ENCODE measurements at regions not wholly inside any gene's neighbourhood (a gene's known extent, or its start where the extent isn't known, plus 50 kb on each side); places are given as distances from the start of the nearest gene placed in this dataset.

GRCh38 chr11:131299598-131300438 is 70.6 kb upstream of the NTM start:
- Histone ChIP-seq H3K9me3 (no peaks in the 10 kb centered on the region), H3K36me3 (no peaks in the 10 kb centered on the region), H3K4me1 (no peaks in the 10 kb centered on the region), H3K27me3 (peaks cover 0 to 8% of the 10 kb centered on the region in 2 donors), H3K27ac (no peak overlapping the region), H3K4me3 (no peak overlapping the region)
- no peak for TF ChIP-seq POLR2A (IDR thresholded peaks at IDR 0.05)
- TF ChIP-seq CTCF (IDR thresholded peaks at IDR 0.05) = no peak
- TF ChIP-seq EP300 (IDR thresholded peaks at IDR 0.05) = no peak
- 50 to 55% methylated on average over 13 of the region's 13 CpGs for WGBS, 2 donors
- DNase-seq (ENCODE audit: low spot score in 2 of 2) = no peak

- no peak for DNase-seq (ENCODE audit: low spot score in 2 of 2)
- Histone ChIP-seq H3K27ac (no peak overlapping the region), H3K4me1 (no peaks in the 10 kb centered on the region), H3K36me3 (no peaks in the 10 kb centered on the region), H3K9me3 (no peaks in the 10 kb centered on the region), H3K4me3 (no peak overlapping the region), H3K27me3 (peaks cover 0 to 8% of the 10 kb centered on the region in 2 donors)
- 39% methylated on average over 10 of the region's 10 CpGs for WGBS, 2 donors
- TF ChIP-seq POLR2A (IDR thresholded peaks at IDR 0.05) (no peak), EP300 (IDR thresholded peaks at IDR 0.05) (no peak), CTCF (IDR thresholded peaks at IDR 0.05) (no peak)
These were observed 70.0 kb upstream of the NTM start for GRCh38 chr11:131300439-131300717.

- TF ChIP-seq POLR2A (IDR thresholded peaks at IDR 0.05) = no peak
- no peak overlapping the region for H3K27ac ChIP-seq
- no peaks in the 10 kb centered on the region for H3K4me1 ChIP-seq
- peaks cover 0 to 8% of the 10 kb centered on the region in 2 donors for H3K27me3 ChIP-seq
- 73 to 74% methylated on average over 5 of the region's 5 CpGs for WGBS, 2 donors
- DNase-seq (ENCODE audit: low spot score in 2 of 2) = no peak
- H3K36me3 ChIP-seq = no peaks in the 10 kb centered on the region
- H3K4me3 ChIP-seq = no peak overlapping the region
- H3K9me3 ChIP-seq = no peaks in the 10 kb centered on the region
These were observed 69.1 kb upstream of the NTM start for GRCh38 chr11:131301306-131301705.

GRCh38 chr11:131302836-131303235 is 67.6 kb upstream of the NTM start:
- H3K4me3 ChIP-seq = no peak overlapping the region
- H3K9me3 ChIP-seq = no peaks in the 10 kb centered on the region
- TF ChIP-seq CTCF (IDR thresholded peaks at IDR 0.05) = no peak
- TF ChIP-seq EP300 (IDR thresholded peaks at IDR 0.05) = no peak
- H3K4me1 ChIP-seq = no peaks in the 10 kb centered on the region
- H3K27me3 ChIP-seq = peaks cover 0 to 8% of the 10 kb centered on the region in 2 donors
- H3K27ac ChIP-seq = no peak overlapping the region
- H3K36me3 ChIP-seq = no peaks in the 10 kb centered on the region
- DNase-seq (ENCODE audit: low spot score in 2 of 2) = no peak
- WGBS, 2 donors = 26 to 44% methylated on average over 1 of the region's 1 CpG

- H3K27me3 ChIP-seq = peaks cover 0 to 8% of the 10 kb centered on the region in 2 donors
- no peak overlapping the region for H3K4me3 ChIP-seq
- 74 to 83% methylated on average over 5 of the region's 5 CpGs for WGBS, 2 donors
- H3K27ac ChIP-seq = no peak overlapping the region
- DNase-seq (ENCODE audit: low spot score in 2 of 2) = no peak
- no peaks in the 10 kb centered on the region for H3K36me3 ChIP-seq
- no peaks in the 10 kb centered on the region for H3K4me1 ChIP-seq
- TF ChIP-seq CTCF (IDR thresholded peaks at IDR 0.05) = no peak
- no peak for TF ChIP-seq EP300 (IDR thresholded peaks at IDR 0.05)
- TF ChIP-seq POLR2A (IDR thresholded peaks at IDR 0.05) = no peak
- H3K9me3 ChIP-seq = no peaks in the 10 kb centered on the region
These were observed 66.8 kb upstream of the NTM start for GRCh38 chr11:131303611-131304119.
